ELF-1 (cell line): ENCODE measurements at regions not wholly inside any gene's neighbourhood (a gene's known extent, or its start where the extent isn't known, plus 50 kb on each side); places are given as distances from the start of the nearest gene placed in this dataset.

Experiments used
- DNase-seq: peaks from one replicate; pipeline ENCODE4 v3.0.0-alpha.2; 2016; ENCODE audit warnings: low read depth, low spot score

- DNase-seq, result no peak
Observed at GRCh38 chr2:60052601-60053000, 500.9 kb downstream of the BCL11A start.

GRCh38 chr2:60051991-60052390 is 501.5 kb downstream of the BCL11A start:
- DNase-seq, result no peak

GRCh38 chr2:60047944-60048525 is 505.4 kb downstream of the BCL11A start:
- DNase-seq, result no peak

- no peak for DNase-seq
Observed at GRCh38 chr2:60047347-60047746, 506.1 kb downstream of the BCL11A start.

GRCh38 chr2:60046529-60046928 is 506.9 kb downstream of the BCL11A start:
- no peak for DNase-seq

GRCh38 chr2:60045456-60045855 is 508.0 kb downstream of the BCL11A start:
- no peak for DNase-seq

GRCh38 chr2:60044484-60044883 is 509.0 kb downstream of the BCL11A start:
- DNase-seq, result no peak

- DNase-seq, result no peak
Observed at GRCh38 chr2:60042023-60042422, 511.4 kb downstream of the BCL11A start.

GRCh38 chr2:60033325-60033724 is 520.1 kb downstream of the BCL11A start:
- no peak for DNase-seq

- DNase-seq, result no peak
Observed at GRCh38 chr2:60029566-60029883, 523.9 kb downstream of the BCL11A start.

GRCh38 chr2:60028849-60029565 is 524.4 kb downstream of the BCL11A start:
- peak; percentile 73 for DNase-seq

- no peak for DNase-seq
Observed at GRCh38 chr2:60025496-60025895, 528.0 kb downstream of the BCL11A start.

- DNase-seq, result no peak
Observed at GRCh38 chr2:60023256-60023985, 530.0 kb downstream of the BCL11A start.

- no peak for DNase-seq
Observed at GRCh38 chr2:60007671-60008070, 545.8 kb downstream of the BCL11A start.

- DNase-seq, result no peak
Observed at GRCh38 chr2:60003076-60003475, 550.4 kb downstream of the BCL11A start.

- DNase-seq, result peak; percentile 42
Observed at GRCh38 chr2:60002183-60002867, 551.1 kb downstream of the BCL11A start.

GRCh38 chr2:60000686-60001085 is 552.8 kb downstream of the BCL11A start:
- DNase-seq, result no peak

- DNase-seq, result no peak
Observed at GRCh38 chr2:59998324-59998723, 555.1 kb downstream of the BCL11A start.

- DNase-seq, result no peak
Observed at GRCh38 chr2:59997371-59997770, 556.1 kb downstream of the BCL11A start.

- no peak for DNase-seq
Observed at GRCh38 chr2:59996855-59997254, 556.6 kb downstream of the BCL11A start.

- no peak for DNase-seq
Observed at GRCh38 chr2:59993726-59994125, 559.7 kb downstream of the BCL11A start.

GRCh38 chr2:59988341-59988740 is 565.1 kb downstream of the BCL11A start:
- peak; percentile 26 for DNase-seq
